Gastrocnemius medialis (tissue), 4 donors: ENCODE measurements at regions not wholly inside any gene's neighbourhood (a gene's known extent, or its start where the extent isn't known, plus 50 kb on each side); places are given as distances from the start of the nearest gene placed in this dataset.

Experiments used
- ATAC-seq, 2 donors: fragments of 150-250 bp; one replicate each; pipeline ENCODE4 v1.9.1; 2016
- DNase-seq, 2 donors: peaks; one replicate each; pipeline ENCODE4 v3.0.0-alpha.2; 2019
- H3K27ac ChIP-seq, 4 donors: fragments of 200-600 bp; sonication (generic); 1 replicate in 1 of 4; 2 replicates in 3 of 4; pipeline ENCODE4 v1.5.1; 2016 to 2018; ENCODE audit warnings: mild to moderate bottlenecking in 2 of 4, moderate library complexity in 1 of 4
- H3K27me3 ChIP-seq, 3 donors: fragments of 200-600 bp; sonication (generic) in 2 of 3; 1 replicate in 1 of 3; 2 replicates in 2 of 3; pipeline versions ENCODE4 v1.5.1 to v1.6.0; 2016 to 2019; ENCODE audit warnings: mild to moderate bottlenecking in 1 of 3, moderate library complexity in 1 of 3
- H3K36me3 ChIP-seq, 2 donors: fragments of 200-600 bp; sonication (generic) in 1 of 2; one replicate each; pipeline ENCODE4 v1.5.1; 2017 to 2018
- H3K4me1 ChIP-seq, 2 donors: fragments of 200-600 bp; sonication (generic) in 1 of 2; one replicate each; pipeline ENCODE4 v1.5.1; 2016 to 2017; ENCODE audit warnings: mild to moderate bottlenecking in 2 of 2
- H3K4me3 ChIP-seq, 4 donors: fragments of 200-600 bp; sonication (generic) in 3 of 4; 1 replicate in 1 of 4; 2 replicates in 3 of 4; pipeline ENCODE4 v1.5.1; 2016 to 2019; ENCODE audit warnings: mild to moderate bottlenecking in 2 of 4
- H3K9me3 ChIP-seq, 3 donors: fragments of 200-600 bp; sonication (generic) in 2 of 3; 1 replicate in 1 of 3; 2 replicates in 2 of 3; pipeline ENCODE4 v1.5.1; 2016 to 2019
- CTCF ChIP-seq, 5 experiments: fragments of 450-650 bp in 3 of 5; fragments of 200-600 bp in 2 of 5; sonication (generic) in 2 of 5; IDR thresholded peaks in 4 of 5; conservative IDR thresholded peaks in 1 of 5; 1 replicate in 4 of 5; 2 replicates in 1 of 5; pipeline ENCODE4 v1.5.1; 2016 to 2019; ENCODE audit warnings: antibody characterized with exemption in 5 of 5, mild to moderate bottlenecking in 3 of 5, moderate library complexity in 3 of 5
- POLR2A ChIP-seq, 2 donors: fragments of 450-650 bp; IDR thresholded peaks; one replicate each; pipeline ENCODE4 v1.6.1; 2017; ENCODE audit warnings: antibody characterized with exemption in 2 of 2, mild to moderate bottlenecking in 2 of 2, moderate library complexity in 2 of 2
- in situ Hi-C, 4 donors: fragments of 200-750 bp; cut with MboI; loops; one replicate each; pipeline versions ENCODE4 v1.15.0 to v1.8.0; 2017; ENCODE audit warnings: low sequenced_read_pairs in 4 of 4
- intact Hi-C: fragments of 100-400 bp; cut with DNase I; formaldehyde crosslinking; loops from one replicate; pipeline ENCODE4 v1.15.1; 2023; ENCODE audit warnings: low total_unique reads

- intact Hi-C loops: no loop called here
- no peaks in the 10 kb centered on the region for H3K4me1 ChIP-seq
- H3K4me3 ChIP-seq: no peak overlapping the region
- in situ Hi-C loops: no loop called here
- H3K27me3 ChIP-seq: no peaks in the 10 kb centered on the region
- H3K9me3 ChIP-seq: no peaks in the 10 kb centered on the region
- H3K36me3 ChIP-seq: no peaks in the 10 kb centered on the region
- H3K27ac ChIP-seq: no peak overlapping the region
- TF ChIP-seq CTCF (IDR thresholded peaks at IDR 0.05 in 4 of 5, conservative IDR thresholded peaks at IDR 0.05 in 1 of 5): no peak
- no peak for TF ChIP-seq POLR2A (IDR thresholded peaks at IDR 0.05)
- DNase-seq (no peak), ATAC-seq (no peak)
These were observed 1345.8 kb upstream of the LRRTM1 start for GRCh38 chr2:81650048-81650971.

- Histone ChIP-seq H3K9me3 (no peaks in the 10 kb centered on the region), H3K36me3 (no peaks in the 10 kb centered on the region), H3K27me3 (no peaks in the 10 kb centered on the region), H3K4me3 (no peak overlapping the region), H3K4me1 (no peaks in the 10 kb centered on the region), H3K27ac (no peak overlapping the region)
- in situ Hi-C loops (no loop called here), intact Hi-C loops (no loop called here)
- DNase-seq (no peak), ATAC-seq (no peak)
- no peak for TF ChIP-seq POLR2A (IDR thresholded peaks at IDR 0.05)
- TF ChIP-seq CTCF (IDR thresholded peaks at IDR 0.05 in 4 of 5, conservative IDR thresholded peaks at IDR 0.05 in 1 of 5): no peak
These were observed 1344.3 kb upstream of the LRRTM1 start for GRCh38 chr2:81648806-81649205.

DNA sequence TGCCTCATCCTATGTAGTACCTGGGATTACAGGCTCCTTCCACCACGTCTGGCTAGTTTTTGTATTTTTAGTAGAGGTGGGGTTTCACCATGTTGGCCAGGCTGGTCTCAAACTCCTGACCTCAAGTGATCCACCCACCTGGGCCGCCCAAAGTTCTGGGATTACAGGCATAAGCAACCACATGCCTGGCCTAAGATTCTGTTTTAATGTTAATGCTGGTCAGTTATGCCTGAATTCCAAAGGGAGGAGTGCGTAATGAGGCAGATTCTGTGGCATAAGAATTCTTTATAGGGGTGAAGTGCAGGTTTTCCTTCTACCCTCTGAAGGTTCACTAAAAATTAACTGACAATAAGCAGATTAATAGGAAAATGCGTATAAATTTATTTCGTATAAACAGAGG lies 1343.8 kb upstream of the LRRTM1 start:
- H3K27me3 ChIP-seq: no peaks in the 10 kb centered on the region
- H3K4me3 ChIP-seq: no peak overlapping the region
- no peaks in the 10 kb centered on the region for H3K36me3 ChIP-seq
- intact Hi-C loops: no loop called here
- ATAC-seq (no peak), DNase-seq (no peak)
- H3K27ac ChIP-seq: no peak overlapping the region
- in situ Hi-C loops: no loop called here
- TF ChIP-seq POLR2A (IDR thresholded peaks at IDR 0.05) (no peak), CTCF (IDR thresholded peaks at IDR 0.05 in 4 of 5, conservative IDR thresholded peaks at IDR 0.05 in 1 of 5) (no peak)
- H3K9me3 ChIP-seq: no peaks in the 10 kb centered on the region
- no peaks in the 10 kb centered on the region for H3K4me1 ChIP-seq

- ATAC-seq: no peak
- DNase-seq: no peak
- no peak for TF ChIP-seq POLR2A (IDR thresholded peaks at IDR 0.05)
- TF ChIP-seq CTCF (IDR thresholded peaks at IDR 0.05 in 4 of 5, conservative IDR thresholded peaks at IDR 0.05 in 1 of 5): no peak
- H3K4me3 ChIP-seq: no peak overlapping the region
- no peak overlapping the region for H3K27ac ChIP-seq
- in situ Hi-C loops: no loop called here
- no peaks in the 10 kb centered on the region for H3K27me3 ChIP-seq
- no peaks in the 10 kb centered on the region for H3K36me3 ChIP-seq
- no peaks in the 10 kb centered on the region for H3K4me1 ChIP-seq
- intact Hi-C loops: no loop called here
- no peaks in the 10 kb centered on the region for H3K9me3 ChIP-seq
These were observed 1343.2 kb upstream of the LRRTM1 start for GRCh38 chr2:81647715-81648230.
